ENCODE measurements at regions not wholly inside any gene's neighbourhood (a gene's known extent, or its start where the extent isn't known, plus 50 kb on each side); places are given as distances from the start of the nearest gene placed in this dataset.

- POLR2A ChIA-PET, result no interaction called here
- CTCF ChIA-PET, result no interaction called here
Observed at GRCh38 chr3:20898962-20899361, 713.0 kb upstream of the SGO1 start.

More at GRCh38 chr3:20898962-20899361, 713.0 kb upstream of the SGO1 start:
- H4K20me1 ChIP-seq (ENCODE audit: insufficient read depth), result no peaks in the 10 kb centered on the region
- no peaks in the 10 kb centered on the region for H3K36me3 ChIP-seq (ENCODE audit: control insufficient read depth in 1 of 2, insufficient read depth in 2 of 2, low read length in 2 of 2)
- H3K27ac ChIP-seq (ENCODE audit: low read depth, low read length), result no peak overlapping the region
- H3K9me2 ChIP-seq (ENCODE audit: insufficient read depth), result no peaks in the 10 kb centered on the region
- H3K4me3 ChIP-seq (replicated peaks in 1 of 2; ENCODE audit: low read depth in 1 of 2, low read length in 2 of 2), result no peak overlapping the region
- no TSS peak for BruUV-seq (replicated peaks)
- intact Hi-C loops (cut with micrococcal nuclease), result no loop called here
- no peaks in the 10 kb centered on the region for H3K79me2 ChIP-seq (ENCODE audit: insufficient read depth, low read length)
- ATAC-seq, result no peak
- H3K4me1 ChIP-seq (ENCODE audit: control insufficient read depth in 1 of 2, insufficient read depth in 2 of 2, low read length in 2 of 2), result no peaks in the 10 kb centered on the region
- H3K9ac ChIP-seq (ENCODE audit: low read length), result no peak overlapping the region
- TF ChIP-seq ZNF274 (IDR thresholded peaks at IDR 0.05; ENCODE audit: low read depth, low read length), result no peak
- no peak for TF ChIP-seq CBX3 (IDR thresholded peaks at IDR 0.05; ENCODE audit: low read depth)
- TF ChIP-seq YY1 (IDR thresholded peaks at IDR 0.05; ENCODE audit: extremely low read depth, insufficient replicate concordance, low read depth, low read length), result no peak
- TF ChIP-seq EGR1 (IDR thresholded peaks at IDR 0.05; ENCODE audit: low read depth), result no peak
- TF ChIP-seq EZH2 (IDR thresholded peaks at IDR 0.05), result no peak
- TF ChIP-seq JUND (IDR thresholded peaks at IDR 0.05), result no peak
- no peak for TF ChIP-seq SIN3A (IDR thresholded peaks at IDR 0.05; ENCODE audit: low read depth)
- no peak for TF ChIP-seq REST (IDR thresholded peaks at IDR 0.05; ENCODE audit: low read depth)
- TF ChIP-seq, protein P1, sequence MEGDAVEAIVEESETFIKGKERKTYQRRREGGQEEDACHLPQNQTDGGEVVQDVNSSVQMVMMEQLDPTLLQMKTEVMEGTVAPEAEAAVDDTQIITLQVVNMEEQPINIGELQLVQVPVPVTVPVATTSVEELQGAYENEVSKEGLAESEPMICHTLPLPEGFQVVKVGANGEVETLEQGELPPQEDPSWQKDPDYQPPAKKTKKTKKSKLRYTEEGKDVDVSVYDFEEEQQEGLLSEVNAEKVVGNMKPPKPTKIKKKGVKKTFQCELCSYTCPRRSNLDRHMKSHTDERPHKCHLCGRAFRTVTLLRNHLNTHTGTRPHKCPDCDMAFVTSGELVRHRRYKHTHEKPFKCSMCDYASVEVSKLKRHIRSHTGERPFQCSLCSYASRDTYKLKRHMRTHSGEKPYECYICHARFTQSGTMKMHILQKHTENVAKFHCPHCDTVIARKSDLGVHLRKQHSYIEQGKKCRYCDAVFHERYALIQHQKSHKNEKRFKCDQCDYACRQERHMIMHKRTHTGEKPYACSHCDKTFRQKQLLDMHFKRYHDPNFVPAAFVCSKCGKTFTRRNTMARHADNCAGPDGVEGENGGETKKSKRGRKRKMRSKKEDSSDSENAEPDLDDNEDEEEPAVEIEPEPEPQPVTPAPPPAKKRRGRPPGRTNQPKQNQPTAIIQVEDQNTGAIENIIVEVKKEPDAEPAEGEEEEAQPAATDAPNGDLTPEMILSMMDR (IDR thresholded peaks at IDR 0.05 in 2 of 3, conservative IDR thresholded peaks at IDR 0.05 in 1 of 3; ENCODE audit: borderline replicate concordance in 1 of 3, insufficient read depth in 1 of 3, low read depth in 2 of 3, low read length in 2 of 3), result no peak
- no peak for TF ChIP-seq RAD21 (IDR thresholded peaks at IDR 0.05; ENCODE audit: low read depth)
- TF ChIP-seq POLR2A (IDR thresholded peaks at IDR 0.05; ENCODE audit: borderline replicate concordance, extremely low read depth, insufficient read depth, insufficient read length), result no peak
- TF ChIP-seq SRF (IDR thresholded peaks at IDR 0.05; ENCODE audit: low read depth), result no peak
- TF ChIP-seq ELF1 (IDR thresholded peaks at IDR 0.05; ENCODE audit: borderline replicate concordance, low read depth), result no peak
- no peak for TF ChIP-seq SP1 (IDR thresholded peaks at IDR 0.05; ENCODE audit: low read depth)
- TF ChIP-seq FOSL1 (IDR thresholded peaks at IDR 0.05; ENCODE audit: low read depth), result no peak
- no peak for TF ChIP-seq EZH2phosphoT487 (IDR thresholded peaks at IDR 0.05; ENCODE audit: borderline replicate concordance)
- RAD21 ChIA-PET (ENCODE audit: low non-redundant PET in 1 of 2, low total read pairs in 2 of 2, uncharacterized antibody in 2 of 2, unreplicated experiment in 2 of 2), result no interaction called here
- peaks cover 9 to 15% of the 10 kb centered on the region in 2 experiments; a peak in 2 of 4 replicates for H3K9me3 ChIP-seq (ENCODE audit: control insufficient read depth in 1 of 2, insufficient read depth in 1 of 2, low read depth in 1 of 2, low read length in 2 of 2)
- no peak for DNase-seq (ENCODE audit: low read depth, low spot score)
- H3K4me2 ChIP-seq (ENCODE audit: low read length), result no peak overlapping the region
- H3K27me3 ChIP-seq (ENCODE audit: insufficient read depth, low read length), result no peaks in the 10 kb centered on the region
- no peak overlapping the region for H2AFZ ChIP-seq (ENCODE audit: low read depth, low read length, poor library complexity, severe bottlenecking)

All from HCT116 (cell line).